Heart left ventricle (tissue), 16 donors: ENCODE measurements at regions not wholly inside any gene's neighbourhood (a gene's known extent, or its start where the extent isn't known, plus 50 kb on each side); places are given as distances from the start of the nearest gene placed in this dataset.

Experiments
- ATAC-seq, 4 donors: fragments of 200-7000 bp; cut with Tn5 transposase; one replicate each; pipeline ENCODE4 v1.9.1; 2020 to 2022; ENCODE audit warnings: moderate library complexity in 4 of 4, mild to moderate bottlenecking in 3 of 4, moderate number of reproducible peaks in 1 of 4
- DNase-seq, 5 donors: peaks; one replicate each; pipeline ENCODE4 v3.0.0-alpha.2; 2020
- H3K27ac ChIP-seq, 12 donors: fragments of 200-600 bp; sonication (generic) in 4 of 12; one replicate each; pipeline versions ENCODE4 v1.5.0 to v1.8.0; 2016 to 2022; ENCODE audit warnings: mild to moderate bottlenecking in 2 of 12
- H3K27me3 ChIP-seq, 9 donors: fragments of 200-600 bp; sonication (generic) in 2 of 9; one replicate each; pipeline versions ENCODE4 v1.5.1 to v1.8.0; 2016 to 2022; ENCODE audit warnings: mild to moderate bottlenecking in 3 of 9
- H3K36me3 ChIP-seq, 9 donors: fragments of 200-600 bp; sonication (generic) in 2 of 9; one replicate each; pipeline versions ENCODE4 v1.5.0 to v1.8.0; 2018 to 2022; ENCODE audit warnings: mild to moderate bottlenecking in 2 of 9
- H3K4me1 ChIP-seq, 12 donors: fragments of 200-600 bp; sonication (generic) in 4 of 12; one replicate each; pipeline versions ENCODE4 v1.5.0 to v1.8.0; 2016 to 2022; ENCODE audit warnings: mild to moderate bottlenecking in 3 of 12
- H3K4me3 ChIP-seq, 12 donors: fragments of 200-600 bp; sonication (generic) in 4 of 12; one replicate each; pipeline versions ENCODE4 v1.5.0 to v1.8.0; 2017 to 2022; ENCODE audit warnings: mild to moderate bottlenecking in 9 of 12, moderate library complexity in 4 of 12
- H3K9me3 ChIP-seq, 12 donors: fragments of 200-600 bp; sonication (generic) in 4 of 12; one replicate each; pipeline versions ENCODE4 v1.5.0 to v1.8.0; 2016 to 2022; ENCODE audit warnings: mild to moderate bottlenecking in 1 of 12
- CTCF ChIP-seq, 12 donors: fragments of 200-600 bp; sonication (generic) in 4 of 12; IDR thresholded peaks; one replicate each; pipeline versions ENCODE4 v1.5.0 to v1.8.0; 2018 to 2022; ENCODE audit warnings: antibody characterized with exemption in 12 of 12, mild to moderate bottlenecking in 5 of 12
- POLR2A ChIP-seq, 2 donors: fragments of 450-650 bp; IDR thresholded peaks; one replicate each; pipeline ENCODE4 v1.6.1; 2017; ENCODE audit warnings: antibody characterized with exemption in 2 of 2, mild to moderate bottlenecking in 2 of 2, moderate library complexity in 2 of 2
- WGBS, 4 donors: extraction: QIAGEN DNeasy Blood & Tissue Kit in 2 of 4; methylation state at CpG; one replicate each; pipeline versions ENCODE4 v1.1.5 to v1.1.7; 2013 to 2018; 5-methylcytosine and 5-hydroxymethylcytosine counted together
- intact Hi-C, 10 donors: fragments of 100-400 bp; cut with DNase I; formaldehyde crosslinking; loops; one replicate each; pipeline versions ENCODE4 v1.11.1 to v1.14.2; 2022
- donor health status: ischemic (EF 13 %, LVEDD 7.1; RV severe dilation, severe dysfunction).
- donor health status: healthy with polysubstance abuse.
- donor health status: DM: no; HTN: yes; CAD: no.
- donor health status: DM: no; HTN: no; CAD: no.
- donor health status: ischemic (EF 25% LVEDD 6.9; RV normal size, moderate dysfunction).
- donor health status: ischemic (EF 25% LVEDD 5.7; RV mildly dilated, moderate dysfunction).
- donor health status: healthy.
- donor health status: DM: yes; HTN: yes; CAD: no.
- donor health status: ischemic (EF 35%, LVEDD 5.7; RV mildly dilated, moderate dysfunction).
- donor health status: nonischemic (EF 11% LVEDD 7.7; RV severe dilation, severe dysfunction).
- donor health status: DM: yes; HTN: yes; CAD: no.
- donor health status: PGD.
- donor health status: ischemic (EF 29% LVEDD 5.4; RV normal size, mild dysfunction).
- donor health status: nonischemic (EF 23%, LVEDD 6.1; RV moderate dilation, normal function).

DNA sequence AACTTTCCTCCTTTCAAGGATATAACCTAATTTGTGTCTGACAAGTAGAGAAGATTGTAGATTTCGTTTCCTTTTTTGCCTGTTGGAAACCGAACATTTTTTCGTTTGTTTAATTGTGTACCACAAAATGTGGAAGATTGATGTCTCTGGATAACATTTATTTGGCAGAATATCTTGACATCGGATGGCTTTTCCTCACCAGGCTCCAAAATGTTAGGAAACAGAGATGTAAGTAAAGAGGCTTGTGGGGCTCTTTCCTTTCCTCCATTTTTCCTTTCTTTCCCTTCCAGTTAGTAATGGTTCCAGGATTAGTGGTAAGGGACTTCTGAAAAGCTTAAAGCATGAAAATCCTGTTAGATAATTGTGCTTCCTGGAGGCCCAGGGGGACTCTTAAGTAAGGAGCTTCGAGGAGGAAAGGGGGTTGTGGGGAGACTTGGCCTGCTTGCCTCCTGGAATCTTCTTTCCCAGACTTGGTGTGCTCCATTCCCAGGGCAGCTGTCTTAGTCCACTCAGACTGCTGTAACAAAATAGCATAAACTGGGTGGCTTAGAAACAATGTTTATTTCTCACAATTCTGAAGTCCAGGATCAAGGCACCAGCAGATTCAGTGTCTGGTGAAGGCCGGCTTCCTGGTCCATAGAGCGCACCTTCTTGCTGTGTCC is 243.1 kb upstream of the PWP1 start:
- Histone ChIP-seq H3K27ac (no peak overlapping the region), H3K36me3 (no peaks in the 10 kb centered on the region)
- ATAC-seq, result no peak

DNA sequence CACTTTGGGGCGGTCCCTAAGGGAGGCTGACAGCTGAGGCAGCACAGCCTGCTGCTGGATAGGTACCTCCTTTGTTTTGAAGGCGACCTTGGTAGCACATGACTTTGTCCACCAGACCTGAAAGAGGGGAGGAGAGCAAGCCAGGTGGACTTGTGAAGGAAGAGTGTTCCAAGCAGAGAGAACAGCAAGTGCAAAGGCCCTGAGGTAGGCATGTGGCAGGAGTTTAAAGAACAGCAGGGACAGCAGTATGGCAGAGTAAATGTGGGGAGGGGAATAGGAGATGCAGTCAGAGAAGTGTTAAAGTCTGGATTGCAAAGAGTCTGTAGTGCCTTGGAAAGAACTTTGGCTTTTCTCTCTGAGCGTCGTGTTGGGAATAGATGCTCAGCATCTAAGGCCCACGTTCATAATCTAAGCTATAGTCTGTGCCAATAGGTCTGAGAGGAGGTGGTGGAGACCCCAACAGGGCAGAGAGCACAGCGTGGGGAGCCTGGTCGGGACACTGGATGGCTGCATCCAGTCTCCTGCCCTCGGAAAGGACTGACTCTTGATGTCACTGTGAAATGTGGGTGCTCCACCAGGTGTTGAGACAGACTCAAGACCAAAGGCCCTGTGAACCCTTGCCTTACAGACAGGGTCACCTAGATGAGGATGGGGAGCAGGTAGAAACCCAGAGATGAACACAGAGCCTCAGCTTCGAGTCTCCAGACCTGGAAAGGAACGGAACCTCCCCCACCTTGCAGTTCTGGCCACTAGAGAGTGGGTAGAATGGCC is 242.1 kb upstream of the PWP1 start:
- peaks cover 0 to 7% (median 0%) of the 10 kb centered on the region in 9 donors for H3K27me3 ChIP-seq
- DNase-seq (no peak), ATAC-seq (no peak)
- H3K27ac ChIP-seq, result no peak overlapping the region
- no peaks in the 10 kb centered on the region for H3K36me3 ChIP-seq
- WGBS, 4 donors, result 83 to 90% (median 87%) methylated on average over 9 to 10 of the region's 10 CpGs
- peaks cover 0 to 4% (median 0%) of the 10 kb centered on the region in 12 donors for H3K4me1 ChIP-seq
- H3K9me3 ChIP-seq, result no peaks in the 10 kb centered on the region
- TF ChIP-seq CTCF (IDR thresholded peaks at IDR 0.05) (no peak), POLR2A (IDR thresholded peaks at IDR 0.05) (no peak)
- intact Hi-C loops, result no loop called here
- H3K4me3 ChIP-seq, result no peak overlapping the region

More for the DNA sequence above, 243.1 kb upstream of the PWP1 start:
- Histone ChIP-seq H3K27me3 (peaks cover 0 to 11% (median 0%) of the 10 kb centered on the region in 9 donors), H3K9me3 (no peaks in the 10 kb centered on the region), H3K4me1 (peaks cover 0 to 4% (median 0%) of the 10 kb centered on the region in 12 donors), H3K4me3 (peak overlapping the region in 2 of 12 donors; percentile 14 to 30)
- intact Hi-C loops, result no loop called here
- WGBS, 4 donors, result 76 to 83% (median 79%) methylated on average over 7 of the region's 7 CpGs
- TF ChIP-seq POLR2A (IDR thresholded peaks at IDR 0.05) (no peak), CTCF (IDR thresholded peaks at IDR 0.05) (no peak)
- no peak for DNase-seq

DNA sequence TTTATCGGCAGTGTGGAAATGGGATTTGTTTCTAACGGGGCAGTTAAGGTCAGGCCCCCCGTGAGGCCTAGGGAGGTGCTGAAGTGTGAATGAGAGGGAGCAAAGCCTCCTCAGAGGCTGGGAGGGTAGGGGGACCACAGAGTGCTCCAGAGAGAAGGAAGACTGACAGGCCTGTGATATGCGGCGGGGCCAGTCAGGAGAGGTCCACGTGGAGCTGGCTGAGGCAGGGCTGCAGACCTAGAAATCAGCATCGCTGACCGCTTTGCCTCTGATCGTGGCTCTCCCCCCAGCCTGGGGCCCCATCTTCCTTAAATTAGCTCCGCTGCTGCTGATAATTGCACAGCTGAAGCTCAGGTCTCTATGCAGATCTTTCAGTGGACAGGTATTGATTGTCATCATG is 240.8 kb upstream of the PWP1 start:
- Histone ChIP-seq H3K4me3 (no peak overlapping the region), H3K27me3 (peaks cover 0 to 6% (median 0%) of the 10 kb centered on the region in 9 donors), H3K36me3 (no peaks in the 10 kb centered on the region), H3K9me3 (no peaks in the 10 kb centered on the region), H3K27ac (no peak overlapping the region), H3K4me1 (peaks cover 0 to 4% (median 0%) of the 10 kb centered on the region in 12 donors)
- 34 to 53% (median 42%) methylated on average over 10 of the region's 10 CpGs for WGBS, 4 donors
- intact Hi-C loops, result no loop called here
- ATAC-seq (peak in 1 of 4 donors; percentile 11), DNase-seq (no peak)
- TF ChIP-seq POLR2A (IDR thresholded peaks at IDR 0.05), result no peak
- no peak for TF ChIP-seq CTCF (IDR thresholded peaks at IDR 0.05)

DNA sequence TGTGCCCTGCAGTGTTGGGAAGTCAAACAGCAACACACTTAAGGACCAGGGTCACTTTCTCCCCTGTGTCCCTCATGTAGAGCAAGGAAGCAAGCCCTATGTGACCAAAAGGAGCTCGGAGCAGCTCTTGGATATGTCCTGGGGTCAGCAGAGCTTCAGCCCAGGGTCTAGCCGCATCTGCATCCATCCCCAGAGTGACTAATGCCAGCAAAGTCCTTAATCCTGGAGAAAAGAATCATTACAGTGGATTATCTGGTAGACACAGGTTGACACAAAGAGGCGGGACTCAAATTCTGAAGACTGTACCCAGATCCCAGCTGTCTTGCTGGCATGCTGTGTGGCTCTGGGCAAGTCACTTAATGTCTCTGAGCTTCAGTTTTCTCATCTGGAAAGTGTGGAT is 239.1 kb upstream of the PWP1 start:
- intact Hi-C loops, result no loop called here
- H3K27ac ChIP-seq, result no peak overlapping the region
- peaks cover 0 to 4% (median 0%) of the 10 kb centered on the region in 12 donors for H3K4me1 ChIP-seq
- no peak overlapping the region for H3K4me3 ChIP-seq
- ATAC-seq (no peak), DNase-seq (no peak)
- TF ChIP-seq POLR2A (IDR thresholded peaks at IDR 0.05) (no peak), CTCF (IDR thresholded peaks at IDR 0.05) (no peak)
- no peaks in the 10 kb centered on the region for H3K36me3 ChIP-seq
- peaks cover 0 to 6% (median 0%) of the 10 kb centered on the region in 9 donors for H3K27me3 ChIP-seq
- WGBS, 4 donors, result 83 to 94% (median 86%) methylated on average over 3 of the region's 3 CpGs
- no peaks in the 10 kb centered on the region for H3K9me3 ChIP-seq
